Fibroblast of lung (primary cell): ENCODE measurements at regions not wholly inside any gene's neighbourhood (a gene's known extent, or its start where the extent isn't known, plus 50 kb on each side); places are given as distances from the start of the nearest gene placed in this dataset.

Experiments used
- CTCF ChIP-seq, 2 donors: IDR thresholded peaks in 1 of 2; conservative IDR thresholded peaks in 1 of 2; 1 replicate in 1 of 2; 2 replicates in 1 of 2; pipeline ENCODE4 v1.5.1; 2011 to 2012; ENCODE audit warnings: low read length in 2 of 2, control low read depth in 1 of 2, inconsistent platforms in 1 of 2, low read depth in 1 of 2, mild to moderate bottlenecking in 1 of 2
- EZH2 ChIP-seq: IDR thresholded peaks from 2 replicates; pipeline ENCODE4 v1.5.1; 2012; ENCODE audit warnings: low read length, control low read depth, mild to moderate bottlenecking; ENCODE audit errors: missing control alignments

- no peak for TF ChIP-seq CTCF (conservative IDR thresholded peaks at IDR 0.05 in 1 of 2, IDR thresholded peaks at IDR 0.05 in 1 of 2; ENCODE audit: low read depth in 1 of 2, low read length in 2 of 2)
- TF ChIP-seq EZH2: no peak
Measured at GRCh38 chr2:158049129-158049855, 52.4 kb upstream of the UPP2 start.
